HEK293T (cell line): ENCODE measurements at regions not wholly inside any gene's neighbourhood (a gene's known extent, or its start where the extent isn't known, plus 50 kb on each side); places are given as distances from the start of the nearest gene placed in this dataset.

Experiments
- FOXM1 ChIP-seq: fragments of 450-650 bp; IDR thresholded peaks from 2 replicates; pipeline ENCODE4 v1.6.1; 2017; ENCODE audit warnings: mild to moderate bottlenecking, borderline replicate concordance
- SP1 ChIP-seq: fragments of 450-650 bp; IDR thresholded peaks from 2 replicates; pipeline ENCODE4 v1.6.1; 2017

DNA sequence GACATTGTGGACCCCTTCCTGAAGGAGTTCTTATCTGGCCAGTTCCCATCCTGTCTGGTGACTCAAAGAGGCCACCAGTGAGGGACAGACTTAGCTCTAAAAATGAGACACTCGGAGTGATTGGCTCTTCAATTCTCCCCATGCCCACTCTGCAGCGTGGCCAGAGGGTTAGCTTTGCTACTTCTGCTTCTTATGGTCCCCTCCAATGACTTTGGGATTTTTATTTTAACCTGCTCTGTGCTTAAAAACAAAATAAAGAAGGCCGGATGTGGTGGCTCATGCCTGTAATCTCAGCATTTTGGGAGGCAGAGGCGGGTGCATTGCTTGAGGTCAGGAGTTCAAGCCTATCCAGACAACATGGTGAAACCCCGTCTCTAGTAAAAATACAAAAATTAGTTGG lies 573.0 kb upstream of the AUTS2 start:
- no peak for TF ChIP-seq SP1
- no peak for TF ChIP-seq FOXM1
